Large intestine (tissue), 3 donors: ENCODE measurements at regions not wholly inside any gene's neighbourhood (a gene's known extent, or its start where the extent isn't known, plus 50 kb on each side); places are given as distances from the start of the nearest gene placed in this dataset.
"Not testable (repeated sequence)": the region's sequence is repeated elsewhere in the genome, so short reads cannot be mapped to it uniquely, and the experiment has no call there.

Source experiments
- DNase-seq, 2 donors: peaks; one replicate each; pipeline versions ENCODE4 v3.0.0 to v3.0.0-alpha.2; 2013
- H3K27ac ChIP-seq: one replicate; pipeline ENCODE4 v1.5.1; 2013; ENCODE audit warnings: low read length
- H3K27me3 ChIP-seq: 2 replicates; pipeline ENCODE4 v1.6.1; 2013; ENCODE audit warnings: low read length; ENCODE audit not compliant: control insufficient read depth, insufficient read depth
- H3K36me3 ChIP-seq: 2 replicates; pipeline ENCODE4 v1.6.1; 2013; ENCODE audit warnings: low read length; ENCODE audit not compliant: control insufficient read depth, insufficient read depth
- H3K4me1 ChIP-seq: one replicate; pipeline ENCODE4 v1.6.1; 2013; ENCODE audit warnings: low read length; ENCODE audit not compliant: control insufficient read depth, insufficient read depth
- H3K4me3 ChIP-seq: one replicate; pipeline ENCODE4 v1.5.1; 2013; ENCODE audit warnings: low read length
- H3K9me3 ChIP-seq: one replicate; pipeline ENCODE4 v1.6.1; 2013; ENCODE audit warnings: mild to moderate bottlenecking, low read depth, low read length, moderate library complexity; ENCODE audit not compliant: control insufficient read depth
- WGBS: methylation state at CpG from one replicate; pipeline ENCODE4 v1.1.5; 2013; ENCODE audit warnings: low lambda C conversion rate; ENCODE audit not compliant: insufficient coverage; 5-methylcytosine and 5-hydroxymethylcytosine counted together

DNA sequence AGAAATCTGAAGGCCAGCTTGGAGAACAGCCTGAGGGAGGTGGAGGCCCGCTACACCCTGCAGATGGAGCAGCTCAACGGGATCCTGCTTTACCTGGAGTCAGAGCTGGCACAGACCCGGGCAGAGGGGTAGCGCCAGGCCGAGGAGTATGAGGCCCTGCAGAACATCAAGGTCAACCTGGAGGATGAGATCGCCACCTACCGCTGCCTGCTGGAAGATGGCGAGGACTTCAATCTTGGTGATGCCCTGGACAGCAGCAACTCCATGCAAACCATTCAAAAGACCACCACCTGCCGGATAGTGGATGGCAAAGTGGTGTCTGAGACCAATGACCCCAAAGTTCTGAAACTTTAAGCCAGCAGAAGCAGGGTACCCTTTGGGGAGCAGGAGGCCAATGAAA, 318.4 kb downstream of the ZFHX3 start:
- WGBS: no CpG with 5 or more reads among the region's 9 CpGs

DNA sequence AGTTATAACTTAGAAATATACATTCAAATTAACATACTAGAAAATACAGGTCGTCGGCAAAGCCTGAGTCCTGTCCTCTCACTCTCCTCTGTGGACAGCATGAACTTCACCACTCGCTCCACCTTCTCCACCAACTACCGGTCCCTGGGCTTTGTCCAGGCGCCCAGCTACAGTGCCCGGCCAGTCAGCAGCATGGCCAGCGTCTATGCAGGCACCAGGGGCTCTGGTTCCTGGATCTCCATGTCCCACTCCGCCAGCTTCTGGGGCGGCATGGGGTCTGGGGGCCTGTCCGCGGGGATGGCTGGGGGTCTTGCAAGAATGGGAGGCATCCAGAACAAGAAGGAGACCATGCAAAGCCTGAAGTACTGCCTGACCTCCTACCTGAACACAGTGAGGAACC, 319.4 kb downstream of the ZFHX3 start:
- Histone ChIP-seq H3K9me3 (no peaks in the 10 kb centered on the region), H3K36me3 (no peaks in the 10 kb centered on the region), H3K27me3 (no peaks in the 10 kb centered on the region), H3K4me3 (no peak overlapping the region), H3K27ac (no peak overlapping the region), H3K4me1 (no peaks in the 10 kb centered on the region)
- DNase-seq: no peak
- no CpG with 5 or more reads among the region's 11 CpGs for WGBS

More for the DNA sequence above, 318.4 kb downstream of the ZFHX3 start:
- H3K4me1 ChIP-seq, H3K9me3 ChIP-seq, H3K36me3 ChIP-seq, H3K27ac ChIP-seq, H3K4me3 ChIP-seq, H3K27me3 ChIP-seq, DNase-seq: not testable (repeated sequence)

DNA sequence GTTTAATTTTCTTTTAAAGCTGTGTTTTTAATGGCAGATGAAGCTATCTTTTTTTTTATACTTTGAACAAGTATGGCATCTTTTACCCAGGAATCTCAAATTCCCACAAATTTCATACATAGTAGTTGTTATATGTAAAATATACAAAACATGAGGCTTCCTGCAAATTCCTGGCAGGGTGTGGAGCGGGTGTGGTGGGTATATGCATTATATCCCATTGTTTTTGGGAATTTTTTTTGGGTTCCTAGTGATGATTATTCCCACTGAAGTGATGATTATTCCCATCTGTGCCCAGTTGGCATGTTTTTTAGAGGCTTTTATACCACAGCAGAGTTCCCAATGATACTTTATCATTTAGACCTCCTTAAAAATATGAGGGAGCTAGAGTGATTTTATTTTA, 320.4 kb downstream of the ZFHX3 start:
- Histone ChIP-seq H3K27ac (no peak overlapping the region), H3K36me3 (no peaks in the 10 kb centered on the region), H3K27me3 (no peaks in the 10 kb centered on the region), H3K9me3 (no peaks in the 10 kb centered on the region), H3K4me3 (no peak overlapping the region), H3K4me1 (no peaks in the 10 kb centered on the region)
- no peak for DNase-seq
- no CpG with 5 or more reads among the region's 1 CpG for WGBS

GRCh38 chr16:72725643-72726042, 322.3 kb downstream of the ZFHX3 start:
- Histone ChIP-seq H3K36me3 (no peaks in the 10 kb centered on the region), H3K4me1 (no peaks in the 10 kb centered on the region), H3K27me3 (no peaks in the 10 kb centered on the region), H3K4me3 (no peak overlapping the region), H3K27ac (no peak overlapping the region), H3K9me3 (no peaks in the 10 kb centered on the region)
- WGBS: no CpG with 5 or more reads among the region's 2 CpGs
- no peak for DNase-seq

DNA sequence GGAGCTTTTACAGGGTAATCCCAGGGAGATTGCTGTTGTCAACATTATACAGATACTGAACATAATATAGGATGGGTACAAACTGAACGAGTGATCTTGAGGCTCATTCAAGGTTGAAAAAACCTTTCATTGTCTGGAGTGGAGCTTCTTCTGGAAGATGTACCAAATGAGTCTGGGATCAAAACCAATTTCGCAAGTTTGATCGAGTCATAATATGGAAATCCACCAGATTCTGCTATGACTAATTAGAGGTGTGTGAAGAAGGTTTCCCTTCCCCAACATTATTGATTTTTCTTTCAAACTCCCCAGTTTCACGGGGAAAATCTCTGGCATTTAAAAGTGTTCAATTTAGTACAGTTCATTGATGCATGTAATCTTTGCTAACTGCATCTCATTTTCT, 324.1 kb downstream of the ZFHX3 start:
- Histone ChIP-seq H3K4me1 (no peaks in the 10 kb centered on the region), H3K4me3 (no peak overlapping the region), H3K36me3 (no peaks in the 10 kb centered on the region), H3K27ac (no peak overlapping the region), H3K9me3 (no peaks in the 10 kb centered on the region), H3K27me3 (no peaks in the 10 kb centered on the region)
- no peak for DNase-seq
- WGBS: no CpG with 5 or more reads among the region's 4 CpGs

GRCh38 chr16:72722552-72722951, 325.4 kb downstream of the ZFHX3 start:
- no peak overlapping the region for H3K4me3 ChIP-seq
- no peak overlapping the region for H3K27ac ChIP-seq
- H3K4me1 ChIP-seq: no peaks in the 10 kb centered on the region
- H3K27me3 ChIP-seq: no peaks in the 10 kb centered on the region
- no peaks in the 10 kb centered on the region for H3K9me3 ChIP-seq
- no CpG with 5 or more reads among the region's 5 CpGs for WGBS
- H3K36me3 ChIP-seq: no peaks in the 10 kb centered on the region
- no peak for DNase-seq

GRCh38 chr16:72721981-72722380, 325.9 kb downstream of the ZFHX3 start:
- Histone ChIP-seq H3K4me3 (no peak overlapping the region), H3K27me3 (no peaks in the 10 kb centered on the region), H3K4me1 (no peaks in the 10 kb centered on the region), H3K27ac (no peak overlapping the region), H3K9me3 (no peaks in the 10 kb centered on the region), H3K36me3 (no peaks in the 10 kb centered on the region)
- 80% methylated on average over 2 of the region's 4 CpGs for WGBS
- no peak for DNase-seq

DNA sequence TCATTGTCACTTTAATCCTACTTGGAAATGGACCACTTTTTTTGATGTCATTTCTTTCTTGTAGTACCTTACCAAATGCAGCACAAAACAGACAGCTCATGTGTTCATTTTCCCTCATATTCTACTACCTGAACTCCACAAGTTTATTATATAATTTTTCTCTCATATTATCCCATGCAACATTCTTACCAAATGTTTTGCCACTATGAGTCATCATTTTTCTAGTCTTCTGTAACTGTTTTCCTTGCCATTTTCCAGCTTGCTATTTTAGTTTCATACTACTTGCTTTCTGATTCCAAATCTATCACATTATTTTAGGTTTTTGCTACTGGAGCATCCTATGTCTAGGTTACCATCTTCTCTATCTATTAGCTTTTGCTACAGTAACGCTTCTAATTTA, 332.7 kb downstream of the ZFHX3 start:
- peaks cover 3% of the 10 kb centered on the region for H3K9me3 ChIP-seq
- peaks cover 2% of the 10 kb centered on the region for H3K36me3 ChIP-seq
- H3K27me3 ChIP-seq: no peaks in the 10 kb centered on the region
- H3K27ac ChIP-seq: no peak overlapping the region
- no CpG with 5 or more reads among the region's 1 CpG for WGBS
- no peaks in the 10 kb centered on the region for H3K4me1 ChIP-seq
- H3K4me3 ChIP-seq: no peak overlapping the region
- no peak for DNase-seq

- WGBS: 100% methylated on average over 1 of the region's 1 CpG
Measured at GRCh38 chr16:72711823-72712222, 336.1 kb downstream of the ZFHX3 start.

DNA sequence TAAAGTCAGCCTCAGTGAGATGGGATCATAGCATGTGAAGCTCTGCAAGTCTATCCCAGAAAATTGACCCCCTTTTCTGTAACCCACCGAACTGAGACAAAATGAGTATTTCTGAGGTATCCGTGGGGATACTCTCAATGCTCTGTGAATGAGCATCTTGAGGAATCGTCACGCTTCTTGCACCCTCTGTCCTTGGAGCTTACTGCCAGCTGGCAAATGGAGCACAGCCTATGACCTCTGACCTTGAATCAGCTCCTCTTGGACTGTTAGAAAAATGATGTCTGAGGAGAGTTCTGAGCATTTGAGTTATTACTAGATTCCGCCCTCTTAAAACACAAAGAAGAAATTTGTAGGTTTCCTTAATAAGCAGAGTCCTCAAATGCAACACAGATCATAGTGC, 342.1 kb downstream of the ZFHX3 start:
- Histone ChIP-seq H3K36me3 (no peaks in the 10 kb centered on the region), H3K27me3 (no peaks in the 10 kb centered on the region), H3K4me1 (no peaks in the 10 kb centered on the region), H3K4me3 (no peak overlapping the region), H3K27ac (no peak overlapping the region), H3K9me3 (peaks cover 8% of the 10 kb centered on the region)
- WGBS: no CpG with 5 or more reads among the region's 5 CpGs
- no peak for DNase-seq

More at GRCh38 chr16:72711823-72712222, 336.1 kb downstream of the ZFHX3 start:
- no peaks in the 10 kb centered on the region for H3K4me1 ChIP-seq
- no peak for DNase-seq
- peaks cover 8% of the 10 kb centered on the region for H3K9me3 ChIP-seq
- no peaks in the 10 kb centered on the region for H3K27me3 ChIP-seq
- peaks cover 2% of the 10 kb centered on the region for H3K36me3 ChIP-seq
- no peak overlapping the region for H3K4me3 ChIP-seq
- no peak overlapping the region for H3K27ac ChIP-seq

GRCh38 chr16:72704746-72705372, 343.1 kb downstream of the ZFHX3 start:
- WGBS: 75% methylated on average over 1 of the region's 2 CpGs
- Histone ChIP-seq H3K4me3 (no peak overlapping the region), H3K27ac (no peak overlapping the region), H3K9me3 (peaks cover under 1% of the 10 kb centered on the region), H3K36me3 (no peaks in the 10 kb centered on the region), H3K27me3 (no peaks in the 10 kb centered on the region), H3K4me1 (no peaks in the 10 kb centered on the region)
- DNase-seq: no peak
